DOHH2 (cell line): ENCODE measurements at regions not wholly inside any gene's neighbourhood (a gene's known extent, or its start where the extent isn't known, plus 50 kb on each side); places are given as distances from the start of the nearest gene placed in this dataset.

Experiments
- H3F3A ChIP-seq: fragments of 200-600 bp; sonication (generic), shearing (Covaris generic); 2 replicates; pipeline ENCODE4 v1.6.0; 2016; ENCODE audit warnings: antibody characterized with exemption, mild to moderate bottlenecking; ENCODE audit not compliant: control insufficient read depth, insufficient read depth
- H3K27ac ChIP-seq: fragments of 200-600 bp; sonication (generic); 2 replicates; pipeline ENCODE4 v1.5.1; 2014; ENCODE audit warnings: low read depth, mild to moderate bottlenecking, low read length, moderate library complexity
- H3K27me3 ChIP-seq: fragments of 200-600 bp; sonication (generic); 2 replicates; pipeline ENCODE4 v1.6.1; 2014; ENCODE audit warnings: mild to moderate bottlenecking, low read length, mixed read lengths; ENCODE audit not compliant: control insufficient read depth
- H3K36me3 ChIP-seq: fragments of 200-600 bp; sonication (generic); 2 replicates; pipeline ENCODE4 v1.6.1; 2014; ENCODE audit warnings: mild to moderate bottlenecking, low read length, moderate library complexity, mixed read lengths; ENCODE audit not compliant: control insufficient read depth
- H3K4me1 ChIP-seq: fragments of 200-600 bp; sonication (generic); 2 replicates; pipeline ENCODE4 v1.6.1; 2014; ENCODE audit warnings: mild to moderate bottlenecking, low read length, mixed read lengths; ENCODE audit not compliant: control insufficient read depth
- H3K4me2 ChIP-seq: fragments of 200-600 bp; sonication (generic); 2 replicates; pipeline ENCODE4 v1.6.0; 2014; ENCODE audit warnings: mild to moderate bottlenecking, low read length, moderate library complexity
- H3K4me3 ChIP-seq: fragments of 200-600 bp; sonication (generic); 2 replicates; pipeline ENCODE4 v1.5.1; 2014; ENCODE audit warnings: mild to moderate bottlenecking, low read length, mixed read lengths
- H3K79me2 ChIP-seq: fragments of 200-600 bp; sonication (generic); 2 replicates; pipeline ENCODE4 v1.6.1; 2014; ENCODE audit warnings: mild to moderate bottlenecking, low read length, mixed read lengths; ENCODE audit not compliant: control insufficient read depth
- H3K9me2 ChIP-seq: fragments of 200-600 bp; sonication (generic); replicated peaks from 2 replicates; pipeline ENCODE4 v1.6.1; 2014; ENCODE audit warnings: mild to moderate bottlenecking, low read length, mixed read lengths; ENCODE audit not compliant: control insufficient read depth
- H3K9me3 ChIP-seq: fragments of 200-600 bp; sonication (generic); 2 replicates; pipeline ENCODE4 v1.6.1; 2014; ENCODE audit warnings: antibody characterized with exemption, low read length, mixed read lengths; ENCODE audit not compliant: control insufficient read depth, insufficient read depth
- H4K20me1 ChIP-seq: fragments of 200-600 bp; sonication (generic); 2 replicates; pipeline ENCODE4 v1.6.0; 2014; ENCODE audit warnings: low read depth, mild to moderate bottlenecking, antibody characterized with exemption, low read length, moderate library complexity; ENCODE audit not compliant: control insufficient read depth, insufficient read depth
- EZH2phosphoT487 ChIP-seq: fragments of 200-600 bp; sonication (generic); IDR thresholded peaks from 2 replicates; pipeline ENCODE4 v1.6.1; 2017; ENCODE audit warnings: borderline replicate concordance, mild to moderate bottlenecking, antibody characterized with exemption, low read length, moderate library complexity, mixed read lengths
- TF ChIP-seq, protein P1 (sequence below): fragments of 200-600 bp; sonication (generic); IDR thresholded peaks from one replicate; pipeline ENCODE4 v1.5.1; 2014; ENCODE audit warnings: antibody characterized with exemption, mild to moderate bottlenecking, low read depth, low read length; ENCODE audit not compliant: poor library complexity, severe bottlenecking

DNA sequence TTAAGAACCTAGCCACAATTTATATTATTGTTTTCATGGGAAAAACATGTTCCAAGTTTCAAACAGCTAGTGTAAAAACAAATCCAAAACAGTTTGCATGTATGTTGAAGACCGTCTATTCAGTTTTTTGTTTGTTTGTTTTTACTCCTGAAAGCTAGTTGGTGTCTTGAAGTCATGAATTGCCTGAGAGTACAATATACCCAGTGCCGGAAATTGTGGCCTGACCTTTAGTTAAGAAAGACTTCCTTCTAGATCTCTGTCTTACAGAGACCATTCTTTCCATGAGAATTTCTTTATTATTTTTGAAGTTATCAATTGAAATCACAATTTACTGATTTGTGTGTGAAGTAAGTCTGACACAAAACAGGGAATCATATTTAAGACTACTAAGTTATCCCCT is 474.8 kb downstream of the KCNJ2 start:
- Histone ChIP-seq H3K9me2 (no peaks in the 10 kb centered on the region), H3K36me3 (no peaks in the 10 kb centered on the region), H3K4me1 (no peaks in the 10 kb centered on the region), H3K79me2 (no peaks in the 10 kb centered on the region), H3K9me3 (no peaks in the 10 kb centered on the region), H3K4me2 (no peak overlapping the region), H3F3A (no peaks in the 10 kb centered on the region), H3K27ac (no peak overlapping the region), H3K27me3 (no peaks in the 10 kb centered on the region; the same call in 1 of the 2 replicates), H4K20me1 (no peaks in the 10 kb centered on the region), H3K4me3 (no peak overlapping the region)
- TF ChIP-seq, protein P1, sequence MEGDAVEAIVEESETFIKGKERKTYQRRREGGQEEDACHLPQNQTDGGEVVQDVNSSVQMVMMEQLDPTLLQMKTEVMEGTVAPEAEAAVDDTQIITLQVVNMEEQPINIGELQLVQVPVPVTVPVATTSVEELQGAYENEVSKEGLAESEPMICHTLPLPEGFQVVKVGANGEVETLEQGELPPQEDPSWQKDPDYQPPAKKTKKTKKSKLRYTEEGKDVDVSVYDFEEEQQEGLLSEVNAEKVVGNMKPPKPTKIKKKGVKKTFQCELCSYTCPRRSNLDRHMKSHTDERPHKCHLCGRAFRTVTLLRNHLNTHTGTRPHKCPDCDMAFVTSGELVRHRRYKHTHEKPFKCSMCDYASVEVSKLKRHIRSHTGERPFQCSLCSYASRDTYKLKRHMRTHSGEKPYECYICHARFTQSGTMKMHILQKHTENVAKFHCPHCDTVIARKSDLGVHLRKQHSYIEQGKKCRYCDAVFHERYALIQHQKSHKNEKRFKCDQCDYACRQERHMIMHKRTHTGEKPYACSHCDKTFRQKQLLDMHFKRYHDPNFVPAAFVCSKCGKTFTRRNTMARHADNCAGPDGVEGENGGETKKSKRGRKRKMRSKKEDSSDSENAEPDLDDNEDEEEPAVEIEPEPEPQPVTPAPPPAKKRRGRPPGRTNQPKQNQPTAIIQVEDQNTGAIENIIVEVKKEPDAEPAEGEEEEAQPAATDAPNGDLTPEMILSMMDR, result no peak
- no peak for TF ChIP-seq EZH2phosphoT487

DNA sequence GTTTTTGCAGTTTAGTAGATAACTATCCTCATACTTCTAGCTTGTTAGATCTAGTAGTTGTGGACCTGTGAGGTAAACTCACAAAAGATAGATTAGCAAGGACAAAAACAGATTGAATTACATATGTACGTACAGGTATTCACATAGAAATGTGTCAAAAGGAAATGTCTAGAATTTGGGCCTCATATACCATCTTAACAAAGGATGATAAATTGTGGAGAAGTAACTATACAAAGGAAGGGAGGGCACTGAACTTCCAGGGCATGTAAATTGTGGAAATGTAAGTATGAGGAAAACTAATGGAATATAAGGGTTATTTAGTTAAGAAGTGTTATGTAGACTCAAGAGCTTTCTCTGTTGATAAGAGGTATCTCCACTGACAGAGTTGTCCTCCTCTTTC is 477.3 kb downstream of the KCNJ2 start:
- H3K27ac ChIP-seq, result no peak overlapping the region
- no peaks in the 10 kb centered on the region for H3K9me3 ChIP-seq
- no peaks in the 10 kb centered on the region for H3K9me2 ChIP-seq
- no peaks in the 10 kb centered on the region for H3K79me2 ChIP-seq
- H3K4me2 ChIP-seq, result no peak overlapping the region
- no peaks in the 10 kb centered on the region for H4K20me1 ChIP-seq
- no peak overlapping the region for H3K4me3 ChIP-seq
- H3K4me1 ChIP-seq, result no peaks in the 10 kb centered on the region
- no peaks in the 10 kb centered on the region for H3K36me3 ChIP-seq
- H3F3A ChIP-seq, result no peaks in the 10 kb centered on the region
- no peaks in the 10 kb centered on the region for H3K27me3 ChIP-seq
- no peak for TF ChIP-seq EZH2phosphoT487
- TF ChIP-seq, protein P1, result no peak

DNA sequence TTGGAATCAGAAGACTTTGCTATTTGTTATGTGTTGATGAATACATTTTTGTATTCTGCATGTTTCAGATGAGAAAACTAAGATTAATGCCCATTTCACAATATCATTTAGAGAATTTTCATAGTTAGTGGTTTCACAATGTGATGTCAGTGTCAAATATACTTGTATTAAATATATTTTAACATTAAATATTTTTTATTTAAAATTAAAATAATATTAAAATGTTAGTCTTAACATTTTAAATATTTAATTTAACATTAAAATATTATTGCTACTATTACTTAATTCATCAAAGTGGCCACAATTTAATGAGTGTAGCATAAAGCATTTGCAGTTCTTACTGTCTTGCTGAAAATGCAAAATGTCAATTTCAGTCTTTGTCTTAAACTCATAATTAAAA is 478.8 kb downstream of the KCNJ2 start:
- Histone ChIP-seq H3K9me2 (no peaks in the 10 kb centered on the region), H3K4me2 (no peak overlapping the region), H3K4me3 (no peak overlapping the region), H3K36me3 (no peaks in the 10 kb centered on the region), H3F3A (no peaks in the 10 kb centered on the region), H3K9me3 (no peaks in the 10 kb centered on the region), H3K27me3 (no peaks in the 10 kb centered on the region), H4K20me1 (no peaks in the 10 kb centered on the region), H3K79me2 (no peaks in the 10 kb centered on the region), H3K27ac (no peak overlapping the region), H3K4me1 (no peaks in the 10 kb centered on the region)
- TF ChIP-seq, protein P1, result no peak
- TF ChIP-seq EZH2phosphoT487, result no peak

GRCh38 chr17:70653850-70654249 is 484.5 kb downstream of the KCNJ2 start:
- H3K36me3 ChIP-seq, result no peaks in the 10 kb centered on the region
- H3F3A ChIP-seq, result no peaks in the 10 kb centered on the region
- no peaks in the 10 kb centered on the region for H3K9me3 ChIP-seq
- no peaks in the 10 kb centered on the region for H3K4me1 ChIP-seq
- H3K79me2 ChIP-seq, result no peaks in the 10 kb centered on the region
- H3K9me2 ChIP-seq, result no peaks in the 10 kb centered on the region
- no peaks in the 10 kb centered on the region for H4K20me1 ChIP-seq
- TF ChIP-seq, protein P1, result no peak
- no peak for TF ChIP-seq EZH2phosphoT487
- no peak overlapping the region for H3K4me2 ChIP-seq
- H3K27ac ChIP-seq, result no peak overlapping the region
- no peaks in the 10 kb centered on the region for H3K27me3 ChIP-seq
- no peak overlapping the region for H3K4me3 ChIP-seq
